ENCODE measurements at regions not wholly inside any gene's neighbourhood (a gene's known extent, or its start where the extent isn't known, plus 50 kb on each side); places are given as distances from the start of the nearest gene placed in this dataset.

DNA sequence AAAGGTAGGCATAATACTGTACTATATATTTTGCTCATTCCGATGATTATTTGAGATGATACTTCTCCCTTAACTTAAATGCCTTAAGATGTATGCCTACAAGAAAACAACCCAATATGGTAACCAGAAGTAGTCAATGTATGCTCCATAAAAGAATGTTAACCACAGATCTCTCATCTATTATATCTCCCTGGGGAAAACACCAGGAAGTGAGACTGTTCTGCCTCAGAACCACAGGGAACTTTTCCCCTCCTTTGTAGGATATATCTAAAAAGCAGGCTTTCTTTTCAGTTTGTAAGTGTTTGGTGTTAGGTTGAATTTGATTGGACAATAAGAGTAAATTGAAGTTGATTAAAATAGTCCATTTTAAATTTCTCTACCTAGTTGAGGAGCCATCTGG lies 1160.5 kb upstream of the NXPH2 start:
- H3K9me3 ChIP-seq, result no peaks in the 10 kb centered on the region
- intact Hi-C loops (cut with DNase I; ENCODE audit: low total_unique reads), result no loop called here
- H3K4me3 ChIP-seq, result no peak overlapping the region
- no peaks in the 10 kb centered on the region for H3K27me3 ChIP-seq
- DNase-seq, result no peak
- 83 to 88% methylated on average over 1 of the region's 1 CpG for WGBS, 2 donors
- H3K4me1 ChIP-seq, result no peaks in the 10 kb centered on the region
- H3K36me3 ChIP-seq (ENCODE audit: low read depth, missing control alignments), result no peaks in the 10 kb centered on the region
- no peak for TF ChIP-seq POLR2A (IDR thresholded peaks at IDR 0.05)
- TF ChIP-seq, protein P1, sequence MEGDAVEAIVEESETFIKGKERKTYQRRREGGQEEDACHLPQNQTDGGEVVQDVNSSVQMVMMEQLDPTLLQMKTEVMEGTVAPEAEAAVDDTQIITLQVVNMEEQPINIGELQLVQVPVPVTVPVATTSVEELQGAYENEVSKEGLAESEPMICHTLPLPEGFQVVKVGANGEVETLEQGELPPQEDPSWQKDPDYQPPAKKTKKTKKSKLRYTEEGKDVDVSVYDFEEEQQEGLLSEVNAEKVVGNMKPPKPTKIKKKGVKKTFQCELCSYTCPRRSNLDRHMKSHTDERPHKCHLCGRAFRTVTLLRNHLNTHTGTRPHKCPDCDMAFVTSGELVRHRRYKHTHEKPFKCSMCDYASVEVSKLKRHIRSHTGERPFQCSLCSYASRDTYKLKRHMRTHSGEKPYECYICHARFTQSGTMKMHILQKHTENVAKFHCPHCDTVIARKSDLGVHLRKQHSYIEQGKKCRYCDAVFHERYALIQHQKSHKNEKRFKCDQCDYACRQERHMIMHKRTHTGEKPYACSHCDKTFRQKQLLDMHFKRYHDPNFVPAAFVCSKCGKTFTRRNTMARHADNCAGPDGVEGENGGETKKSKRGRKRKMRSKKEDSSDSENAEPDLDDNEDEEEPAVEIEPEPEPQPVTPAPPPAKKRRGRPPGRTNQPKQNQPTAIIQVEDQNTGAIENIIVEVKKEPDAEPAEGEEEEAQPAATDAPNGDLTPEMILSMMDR (IDR thresholded peaks at IDR 0.05), result no peak
- H3K27ac ChIP-seq, result no peak overlapping the region

- Histone ChIP-seq H3K36me3 (ENCODE audit: low read depth, missing control alignments) (no peaks in the 10 kb centered on the region), H3K27ac (no peak overlapping the region), H3K27me3 (no peaks in the 10 kb centered on the region), H3K4me1 (no peaks in the 10 kb centered on the region), H3K9me3 (no peaks in the 10 kb centered on the region), H3K4me3 (no peak overlapping the region)
- no peak for TF ChIP-seq POLR2A (IDR thresholded peaks at IDR 0.05)
- TF ChIP-seq, protein P1 (IDR thresholded peaks at IDR 0.05), result no peak
- WGBS, 2 donors, result 32 to 35% methylated on average over 1 of the region's 1 CpG
- no peak for DNase-seq
- intact Hi-C loops (cut with DNase I; ENCODE audit: low total_unique reads), result no loop called here
These were observed 1145.7 kb upstream of the NXPH2 start for GRCh38 chr2:139925903-139926302.

DNA sequence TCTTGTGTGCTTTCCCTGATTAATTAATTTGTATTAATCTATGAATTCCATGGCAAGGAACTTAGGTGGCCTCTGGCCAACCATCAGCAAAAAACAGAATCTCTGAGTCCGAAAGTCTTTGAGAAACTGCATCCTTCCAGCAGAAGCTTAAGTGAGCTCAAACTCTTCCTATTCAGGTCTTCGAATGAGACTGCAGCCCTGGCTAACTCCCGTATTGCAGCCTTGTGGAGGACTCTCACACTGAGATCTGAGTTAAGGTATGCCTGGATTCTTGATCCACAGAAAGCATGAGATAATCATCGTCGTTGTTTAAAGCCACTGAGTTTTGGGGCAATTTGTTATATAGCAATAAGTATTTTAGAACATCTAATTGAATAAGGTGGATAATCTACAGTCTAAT lies 1143.9 kb upstream of the NXPH2 start:
- no peak overlapping the region for H3K4me3 ChIP-seq
- H3K4me1 ChIP-seq, result no peaks in the 10 kb centered on the region
- no peaks in the 10 kb centered on the region for H3K27me3 ChIP-seq
- H3K27ac ChIP-seq, result no peak overlapping the region
- peak; percentile 19 for DNase-seq
- no peaks in the 10 kb centered on the region for H3K36me3 ChIP-seq (ENCODE audit: low read depth, missing control alignments)
- 29 to 47% methylated on average over 5 of the region's 5 CpGs for WGBS, 2 donors
- TF ChIP-seq, protein P1 (IDR thresholded peaks at IDR 0.05), result no peak
- TF ChIP-seq POLR2A (IDR thresholded peaks at IDR 0.05), result no peak
- no peaks in the 10 kb centered on the region for H3K9me3 ChIP-seq
- intact Hi-C loops (cut with DNase I; ENCODE audit: low total_unique reads), result no loop called here

GRCh38 chr2:139918982-139919381 lies 1138.8 kb upstream of the NXPH2 start:
- Histone ChIP-seq H3K36me3 (ENCODE audit: low read depth, missing control alignments) (no peaks in the 10 kb centered on the region), H3K9me3 (no peaks in the 10 kb centered on the region), H3K27me3 (no peaks in the 10 kb centered on the region), H3K4me3 (no peak overlapping the region), H3K4me1 (no peaks in the 10 kb centered on the region), H3K27ac (no peak overlapping the region)
- TF ChIP-seq POLR2A (IDR thresholded peaks at IDR 0.05), result no peak
- TF ChIP-seq, protein P1 (IDR thresholded peaks at IDR 0.05), result no peak
- 88% methylated on average over 3 of the region's 3 CpGs for WGBS, 2 donors
- intact Hi-C loops (cut with DNase I; ENCODE audit: low total_unique reads), result no loop called here
- no peak for DNase-seq

GRCh38 chr2:139917690-139918384 lies 1137.6 kb upstream of the NXPH2 start:
- Histone ChIP-seq H3K4me1 (no peaks in the 10 kb centered on the region), H3K9me3 (no peaks in the 10 kb centered on the region), H3K4me3 (no peak overlapping the region), H3K27me3 (no peaks in the 10 kb centered on the region), H3K27ac (no peak overlapping the region), H3K36me3 (ENCODE audit: low read depth, missing control alignments) (no peaks in the 10 kb centered on the region)
- intact Hi-C loops (cut with DNase I; ENCODE audit: low total_unique reads), result no loop called here
- TF ChIP-seq POLR2A (IDR thresholded peaks at IDR 0.05), result no peak
- TF ChIP-seq, protein P1 (IDR thresholded peaks at IDR 0.05), result no peak
- DNase-seq, result no peak
- 62 to 68% methylated on average over 3 of the region's 3 CpGs for WGBS, 2 donors

All from testis (tissue), 2 donors.